ENCODE measurements at regions not wholly inside any gene's neighbourhood (a gene's known extent, or its start where the extent isn't known, plus 50 kb on each side); places are given as distances from the start of the nearest gene placed in this dataset.

- TF ChIP-seq CTCF (IDR thresholded peaks at IDR 0.05): no peak
- no peak for TF ChIP-seq ZFX (IDR thresholded peaks at IDR 0.05; ENCODE audit: borderline replicate concordance)
Measured at GRCh38 chr5:56640763-56641406, 174.5 kb upstream of the MAP3K1 start.
